Cardiac fibroblast (primary cell): ENCODE measurements at regions not wholly inside any gene's neighbourhood (a gene's known extent, or its start where the extent isn't known, plus 50 kb on each side); places are given as distances from the start of the nearest gene placed in this dataset.
"Not testable (repeated sequence)": the region's sequence is repeated elsewhere in the genome, so short reads cannot be mapped to it uniquely, and the experiment has no call there.

ENCODE experiments used
- DNase-seq, 2 donors: peaks; one replicate each; pipeline versions ENCODE4 v3.0.0 to v3.0.0-alpha.2; 2010; ENCODE audit warnings: low read depth in 2 of 2
- H3K4me3 ChIP-seq, 2 donors: replicated peaks in 1 of 2; 1 replicate in 1 of 2; 2 replicates in 1 of 2; pipeline ENCODE4 v1.5.1; 2011; ENCODE audit warnings: low read depth in 2 of 2, low read length in 2 of 2, mild to moderate bottlenecking in 2 of 2, moderate library complexity in 1 of 2
- CTCF ChIP-seq: IDR thresholded peaks from one replicate; pipeline ENCODE4 v1.5.1; 2011; ENCODE audit warnings: low read depth, mild to moderate bottlenecking, low read length, inconsistent platforms

GRCh38 chr1:228944296-228944695 lies 209.0 kb downstream of the RHOU start:
- no peak for TF ChIP-seq CTCF
- DNase-seq, result no peak
- H3K4me3 ChIP-seq, result no peak overlapping the region

- H3K4me3 ChIP-seq, result no peak overlapping the region
- peak; percentile 15 to 78 for DNase-seq
- no peak for TF ChIP-seq CTCF
Measured at GRCh38 chr1:228944935-228945371, 209.7 kb downstream of the RHOU start.

- H3K4me3 ChIP-seq, result no peak overlapping the region
- no peak for TF ChIP-seq CTCF
- no peak for DNase-seq
Measured at GRCh38 chr1:228945885-228946284, 210.6 kb downstream of the RHOU start.

GRCh38 chr1:228949617-228950016 lies 214.3 kb downstream of the RHOU start:
- H3K4me3 ChIP-seq, DNase-seq: not testable (repeated sequence)

GRCh38 chr1:228953207-228953606 lies 217.9 kb downstream of the RHOU start:
- no peak for DNase-seq
- H3K4me3 ChIP-seq, result no peak overlapping the region
- no peak for TF ChIP-seq CTCF

GRCh38 chr1:228953808-228954207 lies 218.5 kb downstream of the RHOU start:
- not testable (repeated sequence) for H3K4me3 ChIP-seq, DNase-seq

GRCh38 chr1:228955691-228956090 lies 220.4 kb downstream of the RHOU start:
- no peak overlapping the region for H3K4me3 ChIP-seq
- DNase-seq, result peak; percentile 28 to 85
- no peak for TF ChIP-seq CTCF

GRCh38 chr1:228956864-228957263 lies 221.6 kb downstream of the RHOU start:
- TF ChIP-seq CTCF, result no peak
- no peak overlapping the region for H3K4me3 ChIP-seq
- DNase-seq, result no peak
